HG03103 (cell line): ENCODE measurements at regions not wholly inside any gene's neighbourhood (a gene's known extent, or its start where the extent isn't known, plus 50 kb on each side); places are given as distances from the start of the nearest gene placed in this dataset.
"Not testable (repeated sequence)": the region's sequence is repeated elsewhere in the genome, so short reads cannot be mapped to it uniquely, and the experiment has no call there.

Experiments used
- ATAC-seq: cut with Tn5 transposase; IDR thresholded peaks from one replicate; pipeline ENCODE4 v1.9.1; 2021; ENCODE audit warnings: low read depth; ENCODE audit not compliant: unreplicated experiment

GRCh38 chr12:46554460-46554859 is 181.9 kb upstream of the SLC38A2 start:
- ATAC-seq: no peak

DNA sequence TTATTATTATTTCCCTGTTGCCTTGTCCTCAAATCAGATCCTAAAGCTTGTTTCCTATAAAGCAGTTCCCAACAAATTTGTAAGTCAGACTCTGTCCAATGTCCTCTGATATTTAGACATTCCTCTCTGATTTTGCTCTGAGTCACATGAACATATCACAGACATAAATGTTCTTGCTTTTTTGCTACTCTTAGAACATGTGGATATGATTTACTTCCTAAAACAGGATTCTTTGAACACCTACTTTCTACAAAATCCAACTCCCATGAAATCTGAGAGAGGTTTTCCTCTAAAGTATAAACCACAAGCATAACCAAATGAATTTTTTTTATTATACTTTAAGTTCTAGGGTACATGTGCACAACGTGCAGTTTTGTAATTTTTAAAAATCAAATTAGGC is 181.3 kb upstream of the SLC38A2 start:
- no peak for ATAC-seq

DNA sequence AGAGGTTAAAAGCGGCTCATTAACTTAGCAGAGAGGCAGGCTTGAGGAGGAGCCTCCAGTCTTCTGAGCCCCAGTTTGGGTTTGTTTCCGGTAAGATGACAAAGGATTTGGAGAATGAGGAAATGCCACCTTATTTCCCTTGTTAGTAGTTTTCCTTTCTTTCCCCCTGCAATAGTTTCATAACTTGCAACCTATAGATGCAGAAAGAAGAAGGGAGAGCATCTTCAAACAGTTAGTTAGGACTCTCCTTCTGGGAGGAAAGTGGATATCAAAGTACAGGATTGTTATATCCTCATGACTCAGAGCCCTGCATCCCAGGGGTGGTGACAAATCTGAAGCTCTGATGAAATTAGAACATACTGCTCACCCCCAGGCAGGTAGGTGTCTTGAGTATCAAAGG is 180.7 kb upstream of the SLC38A2 start:
- no peak for ATAC-seq

- ATAC-seq: no peak
These were observed 177.8 kb upstream of the SLC38A2 start for GRCh38 chr12:46550266-46550879.

GRCh38 chr12:46549527-46550265 is 177.1 kb upstream of the SLC38A2 start:
- no peak for ATAC-seq

DNA sequence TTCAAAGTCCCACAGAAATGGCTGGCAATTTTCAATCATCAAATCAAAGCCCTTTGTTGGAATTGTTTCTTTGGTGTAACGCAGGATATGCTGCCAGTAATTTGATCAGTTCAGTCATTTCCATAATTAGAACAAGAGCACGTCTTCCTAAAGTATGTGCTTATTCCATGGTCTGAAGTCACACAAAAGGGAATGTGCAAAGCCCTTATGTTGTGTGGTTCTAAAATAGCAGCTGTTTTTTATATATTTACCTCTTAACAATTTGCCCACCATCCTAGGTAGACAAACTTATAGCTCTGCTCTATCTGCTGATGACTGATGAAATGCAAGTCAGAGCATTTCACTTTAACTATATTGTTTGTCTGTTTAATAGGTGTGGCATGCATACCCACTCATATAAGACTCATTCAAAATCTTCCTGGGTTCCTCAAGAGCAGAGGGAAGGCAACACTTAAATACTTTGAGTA is 176.1 kb upstream of the SLC38A2 start:
- ATAC-seq: no peak

GRCh38 chr12:46547421-46548354 is 175.1 kb upstream of the SLC38A2 start:
- ATAC-seq: no peak

- peak; percentile 84 for ATAC-seq
These were observed 174.2 kb upstream of the SLC38A2 start for GRCh38 chr12:46546634-46547273.

DNA sequence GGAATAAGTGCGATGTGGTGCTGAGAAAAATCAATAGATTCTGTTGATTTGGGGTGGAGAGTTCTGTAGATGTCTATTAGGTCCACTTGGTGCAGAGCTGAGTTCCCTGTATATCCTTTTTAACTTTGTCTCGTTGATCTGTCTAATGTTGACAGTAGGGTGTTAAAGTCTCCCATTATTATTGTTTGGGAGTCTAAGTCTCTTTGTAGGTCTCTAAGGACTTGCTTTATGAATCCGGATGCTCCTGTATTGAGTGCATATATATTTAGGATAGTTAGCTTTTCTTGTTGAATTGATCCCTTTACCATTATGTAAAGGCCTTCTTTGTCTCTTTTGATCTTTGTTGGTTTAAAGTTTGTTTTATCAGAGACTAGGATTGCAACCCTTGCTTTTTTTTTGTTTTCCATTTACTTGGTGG is 170.8 kb upstream of the SLC38A2 start:
- not testable (repeated sequence) for ATAC-seq

DNA sequence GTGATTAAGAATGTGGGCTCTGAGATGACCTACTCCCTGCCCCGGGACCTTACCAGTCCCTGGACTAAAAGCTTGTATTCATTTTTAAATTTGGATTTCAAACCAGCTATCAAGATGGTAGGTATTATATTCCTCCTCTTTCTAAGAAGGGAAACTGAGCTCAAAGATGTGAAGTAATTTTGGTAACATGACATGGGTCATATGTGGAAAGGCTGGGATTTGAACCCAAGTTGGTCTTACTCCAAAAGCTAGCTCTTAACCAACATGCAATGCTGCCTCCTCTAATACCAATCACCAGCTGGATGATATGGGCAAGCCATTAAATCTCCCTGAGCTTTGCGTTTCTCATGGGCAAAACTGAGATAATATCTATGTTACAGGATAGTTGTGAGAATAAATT is 166.4 kb upstream of the SLC38A2 start:
- no peak for ATAC-seq

- no peak for ATAC-seq
These were observed 164.9 kb upstream of the SLC38A2 start for GRCh38 chr12:46537387-46537955.

- ATAC-seq: peak; percentile 66
These were observed 163.7 kb upstream of the SLC38A2 start for GRCh38 chr12:46536316-46536715.

DNA sequence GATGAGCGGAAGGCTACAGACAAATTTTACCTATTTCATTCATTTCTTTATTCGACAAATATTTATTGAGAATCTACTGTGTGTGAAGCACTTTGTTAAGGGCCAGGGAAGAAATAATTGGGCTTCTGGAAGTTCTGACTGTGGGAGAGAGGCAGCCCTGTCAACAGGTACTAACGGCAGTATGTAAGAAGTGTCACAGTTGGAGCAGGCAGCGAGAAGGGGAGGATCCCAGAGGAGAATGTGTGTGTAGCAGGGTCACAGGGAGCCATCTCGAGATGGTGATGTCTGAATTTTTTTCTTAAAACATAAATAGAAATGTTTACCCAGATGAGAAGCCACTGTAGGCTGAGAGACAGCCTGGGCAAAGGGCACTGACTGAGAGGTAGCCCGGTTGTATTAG is 163.3 kb upstream of the SLC38A2 start:
- ATAC-seq: no peak

- no peak for ATAC-seq
These were observed 162.8 kb upstream of the SLC38A2 start for GRCh38 chr12:46535376-46535775.

DNA sequence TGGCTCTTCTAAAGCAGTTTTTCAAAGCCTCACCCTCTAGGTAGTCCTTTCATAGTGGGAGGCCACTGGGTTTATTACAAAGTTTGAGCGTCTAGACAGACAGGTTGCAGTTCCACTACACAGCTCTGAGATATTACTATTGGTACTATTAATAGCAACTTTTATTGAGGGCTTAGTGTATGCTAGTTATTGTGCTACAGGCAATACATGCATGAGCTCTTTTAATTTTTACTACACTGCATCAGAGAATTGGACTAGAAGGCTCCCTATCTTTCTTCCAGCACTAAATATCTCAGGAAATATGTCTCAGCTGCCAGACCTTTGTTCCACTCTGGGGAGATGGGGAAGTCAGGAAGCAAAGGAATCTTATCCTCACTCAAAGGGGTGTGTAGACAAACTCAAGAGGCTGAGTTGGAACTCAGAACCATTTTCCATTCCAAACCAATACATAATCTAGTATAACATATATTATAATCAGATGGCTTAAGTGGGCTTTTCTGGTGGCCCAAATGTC is 161.8 kb upstream of the SLC38A2 start:
- no peak for ATAC-seq

DNA sequence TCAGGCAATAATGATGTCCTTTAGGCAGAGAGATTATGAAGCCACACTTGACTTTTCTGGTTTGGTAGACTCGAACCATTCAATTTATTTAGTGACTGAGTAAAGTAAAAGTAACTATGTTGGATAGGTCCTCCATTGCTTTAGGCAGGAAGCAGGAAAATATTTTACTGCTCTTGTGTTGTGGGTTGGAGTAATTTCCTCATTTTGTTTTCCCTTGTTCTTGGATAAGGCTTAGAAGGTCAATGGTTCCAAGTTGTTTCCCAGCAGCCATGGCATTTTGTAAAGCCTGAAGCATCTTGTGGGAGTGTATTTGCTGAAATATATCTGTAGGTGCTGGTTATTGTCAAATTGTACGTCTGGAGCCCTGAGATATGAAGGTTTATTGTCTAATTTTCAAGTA is 161.2 kb upstream of the SLC38A2 start:
- no peak for ATAC-seq

GRCh38 chr12:46531804-46532203 is 159.2 kb upstream of the SLC38A2 start:
- no peak for ATAC-seq

GRCh38 chr12:46531059-46531785 is 158.6 kb upstream of the SLC38A2 start:
- no peak for ATAC-seq

DNA sequence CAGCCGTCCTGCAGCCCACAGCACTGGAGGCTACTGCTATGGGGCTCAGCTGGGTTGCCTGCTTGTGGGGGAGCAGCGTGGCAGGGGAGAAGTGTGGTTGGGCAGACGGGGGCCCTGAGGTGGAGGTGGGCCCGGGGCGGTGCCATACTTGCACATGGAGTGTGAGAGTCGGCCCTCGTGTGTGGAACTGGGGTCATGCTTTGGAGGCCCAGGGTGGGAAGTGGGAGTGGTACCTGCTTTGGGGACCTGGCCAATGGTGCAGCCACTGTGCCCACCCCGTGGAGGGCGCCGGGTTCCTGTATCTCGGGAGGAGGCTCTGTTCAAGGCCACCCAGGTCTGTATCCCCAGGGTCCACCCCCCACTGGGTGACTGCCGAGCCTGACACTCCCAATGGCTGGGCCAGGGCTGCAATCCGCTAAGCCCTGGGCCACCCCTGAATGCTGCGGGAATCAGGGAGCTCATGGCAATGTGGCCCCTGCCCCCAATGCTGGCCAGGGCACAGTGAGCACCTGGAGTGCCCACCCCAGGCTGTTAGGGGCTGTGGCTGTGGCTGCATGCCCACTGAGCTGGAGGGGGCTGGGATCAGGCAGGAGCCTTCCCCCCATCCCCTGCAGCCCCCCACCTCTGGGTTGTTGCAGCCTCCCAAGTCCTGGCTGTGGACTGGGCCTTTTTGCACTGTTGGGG is 157.9 kb upstream of the SLC38A2 start:
- no peak for ATAC-seq
